PC-3 (cell line): ENCODE measurements at regions not wholly inside any gene's neighbourhood (a gene's known extent, or its start where the extent isn't known, plus 50 kb on each side); places are given as distances from the start of the nearest gene placed in this dataset.

Source experiments
- ATAC-seq: fragments of 200-7000 bp; cut with Tn5 transposase; 2 replicates; pipeline ENCODE4 v1.9.1; 2020; ENCODE audit warnings: mild to moderate bottlenecking, moderate library complexity
- BruUV-seq: library from RNA; stranded (reverse); fragments of 400-500 nt; replicated peaks from 2 replicates; lab custom pipeline; 2021; lab: Mats Ljungman, UMichigan
- CTCF ChIA-PET: fragments of 300-600 bp; sonication (Branson Sonifier 250); formaldehyde crosslinking; loops from one replicate; lab custom pipeline; 2022; ENCODE audit warnings: antibody characterized with exemption; lab: Charles Lee
- POLR2A ChIA-PET: fragments of 300-600 bp; sonication (Branson Sonifier 250); formaldehyde crosslinking; loops from one replicate; lab custom pipeline; 2022; ENCODE audit warnings: antibody characterized with exemption; ENCODE audit not compliant: unreplicated experiment; lab: Charles Lee
- DNase-seq: peaks from one replicate; pipeline ENCODE4 v3.0.0-alpha.2; 2015
- H2AFZ ChIP-seq: fragments of 300-600 bp; sonication (generic); 2 replicates; pipeline ENCODE4 v1.6.0; 2016; ENCODE audit warnings: antibody characterized with exemption, low read length
- H3F3A ChIP-seq: fragments of 300-600 bp; sonication (generic); one replicate; pipeline ENCODE4 v1.6.0; 2017; ENCODE audit warnings: antibody characterized with exemption, low read length, control low read depth, mild to moderate bottlenecking; ENCODE audit not compliant: unreplicated experiment
- H3K27ac ChIP-seq: fragments of 300-600 bp; sonication (generic); 2 replicates; pipeline ENCODE4 v1.5.1; 2016; ENCODE audit warnings: mild to moderate bottlenecking, low read length
- H3K27me3 ChIP-seq: fragments of 300-600 bp; sonication (generic); 2 replicates; pipeline ENCODE4 v1.6.1; 2016; ENCODE audit warnings: low read length, mixed read lengths
- H3K36me3 ChIP-seq: fragments of 300-600 bp; sonication (generic); 2 replicates; pipeline ENCODE4 v1.6.1; 2016; ENCODE audit warnings: low read depth, mixed run types, low read length, mixed read lengths
- H3K4me1 ChIP-seq: fragments of 300-600 bp; sonication (generic); 2 replicates; pipeline ENCODE4 v1.5.1; 2016; ENCODE audit warnings: low read length; ENCODE audit not compliant: insufficient read depth
- H3K4me2 ChIP-seq: fragments of 300-600 bp; sonication (generic); 2 replicates; pipeline ENCODE4 v1.6.0; 2016; ENCODE audit warnings: low read length
- H3K4me3 ChIP-seq: fragments of 300-600 bp; sonication (generic); 2 replicates; pipeline ENCODE4 v1.5.1; 2016; ENCODE audit warnings: mild to moderate bottlenecking, low read length, mixed read lengths
- H3K79me2 ChIP-seq: fragments of 300-600 bp; sonication (generic); 2 replicates; pipeline ENCODE4 v1.6.1; 2017; ENCODE audit warnings: low read length, mixed read lengths
- H3K9ac ChIP-seq: fragments of 300-600 bp; sonication (generic); 2 replicates; pipeline ENCODE4 v1.6.0; 2016; ENCODE audit warnings: mild to moderate bottlenecking, low read length
- H3K9me2 ChIP-seq: fragments of 300-600 bp; sonication (generic); replicated peaks from 2 replicates; pipeline ENCODE4 v1.6.1; 2016; ENCODE audit warnings: mixed run types, low read length, mixed read lengths
- H3K9me3 ChIP-seq: fragments of 300-600 bp; sonication (generic); 2 replicates; pipeline ENCODE4 v1.6.1; 2016; ENCODE audit warnings: low read length, mixed read lengths
- H4K20me1 ChIP-seq: fragments of 300-600 bp; sonication (generic); 2 replicates; pipeline ENCODE4 v1.6.1; 2016; ENCODE audit warnings: low read length, mixed read lengths
- CTCF ChIP-seq: fragments of 300-600 bp; sonication (generic); conservative IDR thresholded peaks from 2 replicates; pipeline ENCODE4 v1.5.1; 2017; ENCODE audit warnings: antibody characterized with exemption, low read depth, mild to moderate bottlenecking, low read length
- EZH2 ChIP-seq: fragments of 300-600 bp; sonication (generic); IDR thresholded peaks from one replicate; pipeline ENCODE4 v1.6.1; 2017; ENCODE audit warnings: antibody characterized with exemption, mild to moderate bottlenecking, low read length; ENCODE audit not compliant: unreplicated experiment
- EZH2phosphoT487 ChIP-seq: fragments of 300-600 bp; sonication (generic); IDR thresholded peaks from 2 replicates; pipeline ENCODE4 v1.6.1; 2018; ENCODE audit warnings: mild to moderate bottlenecking, antibody characterized with exemption, low read length, borderline replicate concordance
- intact Hi-C: fragments of 100-400 bp; cut with micrococcal nuclease; formaldehyde crosslinking; loops from 2 replicates; pipeline ENCODE4 v1.9.0; 2023

GRCh38 chr2:217739741-217740140, 263.1 kb downstream of the TNS1 start:
- TF ChIP-seq EZH2phosphoT487 = no peak
- no peak for TF ChIP-seq CTCF
- no peak for TF ChIP-seq EZH2

DNA sequence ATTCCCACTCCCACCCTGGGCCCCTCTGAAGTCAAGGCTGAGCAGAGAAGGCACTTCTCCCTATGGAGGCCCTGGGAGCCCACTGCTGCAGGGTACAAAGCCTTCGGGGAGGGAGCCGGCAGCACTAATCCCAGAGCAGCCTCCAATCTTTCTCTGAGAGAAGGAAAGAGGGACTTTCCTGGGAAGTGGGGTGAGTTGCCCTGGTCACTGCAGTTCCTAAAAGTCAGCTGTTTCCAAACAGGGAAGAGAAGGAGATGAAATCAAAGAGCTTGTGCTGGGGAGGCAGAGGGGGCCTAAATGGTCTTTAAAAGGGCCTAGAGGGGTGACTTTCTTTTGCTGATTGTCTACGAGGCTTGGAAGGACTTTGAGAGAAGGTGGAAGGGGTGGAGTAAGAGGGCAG, 264.7 kb downstream of the TNS1 start:
- ATAC-seq (no peak), DNase-seq (no peak)
- intact Hi-C loops = no loop called here
- Histone ChIP-seq H3F3A (no peaks in the 10 kb centered on the region), H3K4me1 (no peaks in the 10 kb centered on the region), H3K27ac (no peak overlapping the region), H3K4me2 (no peak overlapping the region), H4K20me1 (no peaks in the 10 kb centered on the region), H2AFZ (no peak overlapping the region), H3K4me3 (no peak overlapping the region), H3K36me3 (no peaks in the 10 kb centered on the region), H3K79me2 (no peaks in the 10 kb centered on the region), H3K27me3 (peaks cover 18% of the 10 kb centered on the region; the same call in 1 of the 2 replicates), H3K9ac (no peak overlapping the region), H3K9me2 (0 out of 2 replicates have a peak, but pooled peaks cover 2% of the 10 kb centered on the region), H3K9me3 (no peaks in the 10 kb centered on the region)
- POLR2A ChIA-PET = no interaction called here
- CTCF ChIA-PET = no interaction called here
- TF ChIP-seq EZH2phosphoT487 (no peak), CTCF (no peak), EZH2 (no peak)
- BruUV-seq = no TSS peak

More at GRCh38 chr2:217739741-217740140, 263.1 kb downstream of the TNS1 start:
- Histone ChIP-seq H4K20me1 (no peaks in the 10 kb centered on the region), H3K79me2 (no peaks in the 10 kb centered on the region), H3K9me3 (no peaks in the 10 kb centered on the region), H3F3A (no peaks in the 10 kb centered on the region), H3K27ac (no peak overlapping the region), H3K9ac (no peak overlapping the region), H3K27me3 (peaks cover 10% of the 10 kb centered on the region; the same call in 1 of the 2 replicates), H2AFZ (no peak overlapping the region), H3K36me3 (no peaks in the 10 kb centered on the region), H3K4me3 (no peak overlapping the region), H3K4me2 (no peak overlapping the region), H3K4me1 (no peaks in the 10 kb centered on the region), H3K9me2 (0 out of 2 replicates have a peak, but pooled peaks cover 2% of the 10 kb centered on the region)
- ChIA-PET POLR2A (no interaction called here), CTCF (no interaction called here)
- no peak for DNase-seq
- ATAC-seq = no peak
- intact Hi-C loops = no loop called here
- BruUV-seq = no TSS peak

GRCh38 chr2:217736776-217737550, 265.8 kb downstream of the TNS1 start:
- Histone ChIP-seq H3K79me2 (no peaks in the 10 kb centered on the region), H3K27me3 (peaks cover 27% of the 10 kb centered on the region; the same call in 1 of the 2 replicates), H3K27ac (no peak overlapping the region), H3K4me2 (no peak overlapping the region), H3K36me3 (no peaks in the 10 kb centered on the region), H3K9me3 (no peaks in the 10 kb centered on the region), H2AFZ (no peak overlapping the region), H3F3A (no peaks in the 10 kb centered on the region), H3K4me3 (no peak overlapping the region), H4K20me1 (no peaks in the 10 kb centered on the region), H3K9ac (no peak overlapping the region), H3K4me1 (no peaks in the 10 kb centered on the region), H3K9me2 (no peaks in the 10 kb centered on the region)
- intact Hi-C loops = no loop called here
- TF ChIP-seq EZH2phosphoT487 (no peak), CTCF (no peak), EZH2 (no peak)
- POLR2A ChIA-PET = no interaction called here
- CTCF ChIA-PET = no interaction called here
- ATAC-seq = no peak
- BruUV-seq = no TSS peak
- DNase-seq = no peak
